HG02642 (cell line): ENCODE measurements at regions not wholly inside any gene's neighbourhood (a gene's known extent, or its start where the extent isn't known, plus 50 kb on each side); places are given as distances from the start of the nearest gene placed in this dataset.

Experiments
- ATAC-seq: cut with Tn5 transposase; IDR thresholded peaks from one replicate; pipeline ENCODE4 v1.9.1; 2021; ENCODE audit warnings: mild to moderate bottlenecking; ENCODE audit not compliant: unreplicated experiment, poor library complexity

DNA sequence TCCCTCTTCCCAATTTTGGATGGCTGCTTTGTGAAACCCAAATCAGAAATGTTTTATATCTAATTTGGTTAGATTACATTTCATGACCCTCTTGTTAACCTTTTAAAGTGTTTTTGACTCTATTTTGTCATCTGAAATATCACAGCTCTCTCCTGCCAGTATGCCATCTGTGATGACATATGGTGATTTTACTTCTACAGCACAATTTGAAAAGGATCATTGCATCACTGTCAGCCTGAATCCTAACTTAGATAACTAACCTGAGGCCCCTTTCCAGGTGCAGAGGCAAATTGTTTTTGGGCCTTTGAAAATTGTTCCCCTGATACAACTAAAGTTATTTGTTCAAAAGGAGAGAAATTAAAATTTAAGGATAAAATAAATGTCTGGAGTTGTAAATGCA, 1023.4 kb upstream of the LRRTM1 start:
- no peak for ATAC-seq

GRCh38 chr2:81324046-81324445, 1019.5 kb upstream of the LRRTM1 start:
- ATAC-seq, result no peak

GRCh38 chr2:81304154-81304830, 999.7 kb upstream of the LRRTM1 start:
- no peak for ATAC-seq

GRCh38 chr2:81303321-81303720, 998.8 kb upstream of the LRRTM1 start:
- no peak for ATAC-seq

GRCh38 chr2:81299841-81300240, 995.3 kb upstream of the LRRTM1 start:
- ATAC-seq, result no peak

GRCh38 chr2:81290846-81291245, 986.3 kb upstream of the LRRTM1 start:
- no peak for ATAC-seq

DNA sequence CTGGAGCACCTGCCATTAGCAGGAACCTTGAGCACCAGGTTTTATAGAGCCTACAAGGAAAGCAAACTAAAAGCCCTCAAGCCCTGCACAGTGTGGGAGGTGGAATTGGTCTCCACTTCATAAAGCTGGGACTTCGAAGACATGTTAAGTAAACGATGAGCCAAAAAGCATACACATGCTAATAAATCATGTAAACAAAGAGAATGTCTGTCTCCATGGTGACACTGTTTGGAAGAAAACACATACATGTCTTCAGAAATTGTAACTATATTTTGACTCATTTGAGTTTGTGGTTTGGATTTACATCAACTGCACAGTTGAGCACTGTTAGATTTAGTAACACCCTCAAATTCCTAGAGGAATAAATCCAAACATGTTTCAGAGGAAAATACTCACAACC, 978.5 kb upstream of the LRRTM1 start:
- ATAC-seq, result no peak

GRCh38 chr2:81282151-81282769, 977.7 kb upstream of the LRRTM1 start:
- no peak for ATAC-seq

- no peak for ATAC-seq
Observed at GRCh38 chr2:81276595-81276994, 972.0 kb upstream of the LRRTM1 start.

GRCh38 chr2:81266106-81266505, 961.6 kb upstream of the LRRTM1 start:
- ATAC-seq, result no peak

- ATAC-seq, result no peak
Observed at GRCh38 chr2:81263989-81264388, 959.4 kb upstream of the LRRTM1 start.

DNA sequence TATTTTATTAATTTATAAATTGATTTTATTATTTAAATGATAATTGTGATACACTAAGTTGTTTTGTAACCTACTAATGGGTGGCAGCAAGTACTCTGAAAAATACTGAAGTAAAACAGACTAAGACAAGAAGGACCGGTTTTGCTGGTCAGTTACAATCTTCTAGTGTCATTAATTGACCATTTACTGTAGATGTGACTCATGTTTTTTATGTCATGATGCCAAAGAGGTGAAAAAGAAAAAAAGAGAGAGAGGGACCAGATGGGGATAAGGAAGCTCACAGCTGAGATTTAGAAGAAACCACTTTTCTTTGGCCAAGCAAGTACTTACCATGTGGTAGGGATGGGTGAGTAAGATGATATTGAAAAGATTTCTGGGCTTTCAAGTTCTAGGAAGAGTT, 955.8 kb upstream of the LRRTM1 start:
- no peak for ATAC-seq

DNA sequence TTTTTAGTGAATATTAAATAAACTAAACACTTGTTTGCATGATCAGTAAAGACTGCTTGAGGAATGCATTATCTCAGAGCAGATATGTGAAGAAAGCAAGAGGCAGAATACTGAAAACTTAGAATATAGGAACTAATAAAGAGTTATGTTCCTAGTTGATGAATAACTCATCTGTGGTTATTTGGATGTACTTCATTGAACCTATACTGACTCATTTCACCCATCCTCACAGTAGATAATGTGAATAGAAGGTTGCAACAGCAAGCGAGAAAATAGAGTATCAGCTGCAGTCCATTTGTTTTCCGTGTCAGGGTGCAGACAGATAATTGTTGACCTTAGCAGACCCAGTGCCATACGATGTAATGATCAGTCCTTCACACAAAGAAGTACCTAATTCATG, 945.7 kb upstream of the LRRTM1 start:
- peak; percentile 51 for ATAC-seq

DNA sequence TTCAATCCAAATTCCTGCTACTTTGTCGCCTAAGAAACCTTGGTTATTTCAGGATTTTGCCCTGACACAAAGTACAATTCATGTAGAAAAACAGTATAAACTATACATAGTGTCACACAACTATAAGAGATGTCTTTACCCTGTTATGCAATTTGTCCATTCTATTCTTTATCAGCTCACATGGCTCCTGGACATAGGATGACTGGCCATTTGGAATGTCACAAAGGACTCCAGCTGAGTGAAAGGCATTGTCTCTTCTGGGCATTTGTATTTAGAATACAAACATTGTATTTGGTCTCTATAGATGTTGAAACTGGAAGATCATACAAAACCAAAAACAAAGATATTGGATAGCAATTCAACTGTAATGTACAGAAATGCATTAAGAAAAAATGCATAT, 944.6 kb upstream of the LRRTM1 start:
- ATAC-seq, result no peak

- no peak for ATAC-seq
Observed at GRCh38 chr2:81247648-81248047, 943.1 kb upstream of the LRRTM1 start.

DNA sequence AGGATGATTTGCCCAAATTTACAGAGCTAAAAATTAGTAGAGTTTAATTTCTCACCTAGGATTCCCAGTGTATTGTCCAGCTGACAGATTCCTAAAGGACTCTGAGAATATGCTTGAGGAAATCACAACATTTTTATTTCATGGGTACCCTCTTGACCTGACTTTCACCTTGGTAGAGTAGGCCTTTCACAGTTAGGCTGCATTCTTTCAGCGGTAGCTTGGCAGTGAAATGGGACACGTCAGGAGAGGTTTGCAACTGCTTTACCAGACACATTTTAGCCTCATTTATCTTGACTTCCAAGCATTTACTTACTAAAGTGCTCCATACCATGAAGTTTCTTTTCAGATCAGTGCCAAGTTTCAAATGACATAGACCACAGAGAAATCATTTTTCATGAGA, 937.9 kb upstream of the LRRTM1 start:
- ATAC-seq, result no peak

DNA sequence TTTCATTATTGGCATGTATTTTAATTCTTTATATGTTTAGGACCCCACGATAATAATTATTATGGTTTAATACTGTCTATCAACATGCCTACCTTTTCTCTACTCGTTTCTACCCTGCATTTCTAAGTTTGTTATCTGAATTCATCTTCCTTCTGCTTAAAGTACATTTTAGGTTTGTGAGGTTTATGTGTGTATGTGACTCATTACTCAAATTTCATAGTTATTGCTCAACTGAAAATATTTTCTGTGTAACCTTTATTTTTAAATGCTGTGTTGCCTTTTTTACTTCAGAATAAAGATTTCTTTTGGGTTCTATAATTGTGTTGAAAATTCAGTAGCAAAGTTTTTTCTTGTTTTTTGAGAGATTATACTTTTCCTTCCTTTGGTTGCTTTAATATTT, 933.9 kb upstream of the LRRTM1 start:
- no peak for ATAC-seq

DNA sequence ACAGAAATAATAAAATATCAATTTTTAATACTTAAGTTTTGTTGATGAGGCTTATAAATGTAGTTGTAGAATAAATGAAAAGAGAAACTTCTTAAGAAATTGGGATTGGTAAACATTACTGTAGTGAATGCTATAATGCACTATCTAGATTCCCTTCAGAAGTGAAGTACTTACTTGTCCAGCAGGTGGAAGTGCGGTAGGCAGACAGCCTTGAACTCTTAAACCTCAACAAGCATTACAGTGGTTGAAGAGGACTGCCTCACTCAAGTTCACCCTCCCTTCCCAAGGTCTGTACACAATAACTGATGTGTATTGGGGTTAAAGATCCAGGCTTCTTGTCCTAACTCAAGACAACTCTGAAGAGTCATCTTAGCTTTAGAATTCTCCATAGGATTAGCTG, 931.0 kb upstream of the LRRTM1 start:
- no peak for ATAC-seq

DNA sequence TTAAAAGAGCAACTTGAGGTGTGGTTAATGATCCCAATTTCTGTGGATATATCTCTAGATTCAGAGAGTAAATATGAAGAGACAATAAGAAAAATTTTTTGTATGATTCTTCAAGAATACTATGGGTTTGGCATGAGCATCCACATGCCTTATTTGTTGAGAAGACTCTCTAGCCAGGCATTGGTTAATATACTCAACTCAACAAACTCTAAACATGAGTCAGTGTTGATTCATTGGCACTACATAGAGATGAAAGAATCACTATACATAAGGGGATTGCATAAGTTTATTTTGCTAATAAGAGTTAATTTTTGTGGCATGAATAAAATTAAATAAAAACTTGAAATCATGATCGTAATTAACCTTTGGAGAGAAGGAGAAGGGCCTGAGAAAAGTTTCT, 930.2 kb upstream of the LRRTM1 start:
- no peak for ATAC-seq

- ATAC-seq, result no peak
Observed at GRCh38 chr2:81225756-81226155, 921.2 kb upstream of the LRRTM1 start.

- ATAC-seq, result no peak
Observed at GRCh38 chr2:81213598-81213997, 909.0 kb upstream of the LRRTM1 start.

GRCh38 chr2:81206216-81206615, 901.7 kb upstream of the LRRTM1 start:
- ATAC-seq, result no peak
